ENCODE measurements at regions not wholly inside any gene's neighbourhood (a gene's known extent, or its start where the extent isn't known, plus 50 kb on each side); places are given as distances from the start of the nearest gene placed in this dataset.

GRCh38 chr20:53819973-53820451 is 226.4 kb upstream of the ZNF217 start:
- dilution Hi-C loops (cut with HindIII; ENCODE audit: low sequenced_read_pairs, unreplicated experiment) = no loop called here

More at GRCh38 chr20:53819973-53820451, 226.4 kb upstream of the ZNF217 start:
- H3K4me2 ChIP-seq (ENCODE audit: low read depth, low read length) = no peak overlapping the region
- CTCF ChIA-PET = no interaction called here
- intact Hi-C loops (cut with micrococcal nuclease) (no loop called here), in situ Hi-C loops (cut with MboI; ENCODE audit: low sequenced_read_pairs) (no loop called here)
- no TSS peak for BruUV-seq (replicated peaks)
- POLR2A ChIA-PET (ENCODE audit: unreplicated experiment) = no interaction called here
- H2AFZ ChIP-seq (replicated peaks; ENCODE audit: low read length, poor library complexity) = no peak overlapping the region
- no peaks in the 10 kb centered on the region for H3K79me1 ChIP-seq (ENCODE audit: low read depth in 1 of 2, low read length in 2 of 2)
- no peak overlapping the region for H4K91ac ChIP-seq (ENCODE audit: insufficient read depth, low read depth, low read length)
- no peak overlapping the region for H4K8ac ChIP-seq (ENCODE audit: low read depth in 2 of 2, low read length in 2 of 2)
- H3K14ac ChIP-seq (replicated peaks; ENCODE audit: low read depth, low read length) = no peak overlapping the region
- H2AK9ac ChIP-seq (replicated peaks; ENCODE audit: low read depth, low read length, poor library complexity) = no peak overlapping the region
- H3K4me3 ChIP-seq (ENCODE audit: insufficient read depth, low read depth, low read length) = no peak overlapping the region
- no peak for DNase-seq
- H2BK20ac ChIP-seq (ENCODE audit: low read depth, low read length) = no peak overlapping the region
- no peaks in the 10 kb centered on the region for H4K20me1 ChIP-seq (ENCODE audit: insufficient read depth, low read length)
- no peak overlapping the region for H3K23ac ChIP-seq (ENCODE audit: low read depth, low read length)
- no peak overlapping the region for H3K9ac ChIP-seq (ENCODE audit: low read depth, low read length)
- ATAC-seq (ENCODE audit: low read depth) = no peak
- WGBS, 2 experiments (ENCODE audit: extremely low coverage in 2 of 2, insufficient read length in 1 of 2) = 97% methylated on average over 5 of the region's 7 CpGs; no CpG with 5 or more reads in 1 of the 2 experiments
- H3K4me1 ChIP-seq (ENCODE audit: control insufficient read depth, insufficient read depth, low read length) = peaks cover 2% of the 10 kb centered on the region; the same call in 1 of the 2 replicates
- H4K5ac ChIP-seq (ENCODE audit: low read depth, low read length) = no peak overlapping the region
- TF ChIP-seq MAZ (IDR thresholded peaks at IDR 0.05; ENCODE audit: borderline replicate concordance, low read depth, low read length) (no peak), POLR2A (IDR thresholded peaks at IDR 0.05; ENCODE audit: low read depth, low read length) (no peak), SMC3 (IDR thresholded peaks at IDR 0.05; ENCODE audit: low read depth, low read length) (no peak), RFX5 (IDR thresholded peaks at IDR 0.05; ENCODE audit: low read depth, low read length) (no peak), ELK1 (IDR thresholded peaks at IDR 0.05; ENCODE audit: borderline replicate concordance, low read depth, low read length) (no peak), NFE2L2 (IDR thresholded peaks at IDR 0.05; ENCODE audit: low read depth, low read length) (no peak), USF2 (IDR thresholded peaks at IDR 0.05; ENCODE audit: low read depth, low read length) (no peak), MXI1 (IDR thresholded peaks at IDR 0.05; ENCODE audit: borderline replicate concordance, low read depth, low read length) (no peak), RCOR1 (IDR thresholded peaks at IDR 0.05; ENCODE audit: insufficient replicate concordance, low read length) (no peak), CHD1 (IDR thresholded peaks at IDR 0.05; ENCODE audit: low read depth, low read length) (no peak), CTCF (conservative IDR thresholded peaks at IDR 0.05; ENCODE audit: low read depth, low read length) (no peak), MAFK (IDR thresholded peaks at IDR 0.05; ENCODE audit: low read depth, low read length) (no peak), FOS (IDR thresholded peaks at IDR 0.05; ENCODE audit: low read depth, low read length) (no peak), BHLHE40 (IDR thresholded peaks at IDR 0.05; ENCODE audit: low read depth, low read length) (no peak)
- H2BK5ac ChIP-seq (ENCODE audit: low read depth, low read length, poor library complexity, severe bottlenecking) = no peak overlapping the region
- no peak overlapping the region for H2BK120ac ChIP-seq (ENCODE audit: low read depth, low read length)
- H3K27me3 ChIP-seq (ENCODE audit: control insufficient read depth, insufficient read depth, low read length) = no peaks in the 10 kb centered on the region
- H3K56ac ChIP-seq (ENCODE audit: extremely low read depth, insufficient read depth, low read length) = no peak overlapping the region
- no peak overlapping the region for H2AK5ac ChIP-seq (ENCODE audit: low read depth, low read length)
- H3K27ac ChIP-seq (ENCODE audit: insufficient read depth, low read length) = no peak overlapping the region
- no peaks in the 10 kb centered on the region for H3K36me3 ChIP-seq (ENCODE audit: control insufficient read depth, insufficient read depth, low read length)
- no peak overlapping the region for H3K4ac ChIP-seq (ENCODE audit: low read depth, low read length)
- peaks cover 4% of the 10 kb centered on the region for H3K9me3 ChIP-seq (ENCODE audit: control insufficient read depth, insufficient read depth, low read length)
- H3K18ac ChIP-seq (ENCODE audit: low read depth, low read length) = no peak overlapping the region
- H2BK15ac ChIP-seq (ENCODE audit: low read depth, low read length) = no peak overlapping the region
- no peaks in the 10 kb centered on the region for H3K9me1 ChIP-seq (ENCODE audit: insufficient read depth, low read length)

Data from IMR-90 (cell line).